ENCODE measurements at regions not wholly inside any gene's neighbourhood (a gene's known extent, or its start where the extent isn't known, plus 50 kb on each side); places are given as distances from the start of the nearest gene placed in this dataset.
"Not testable (repeated sequence)": the region's sequence is repeated elsewhere in the genome, so short reads cannot be mapped to it uniquely, and the experiment has no call there.

DNA sequence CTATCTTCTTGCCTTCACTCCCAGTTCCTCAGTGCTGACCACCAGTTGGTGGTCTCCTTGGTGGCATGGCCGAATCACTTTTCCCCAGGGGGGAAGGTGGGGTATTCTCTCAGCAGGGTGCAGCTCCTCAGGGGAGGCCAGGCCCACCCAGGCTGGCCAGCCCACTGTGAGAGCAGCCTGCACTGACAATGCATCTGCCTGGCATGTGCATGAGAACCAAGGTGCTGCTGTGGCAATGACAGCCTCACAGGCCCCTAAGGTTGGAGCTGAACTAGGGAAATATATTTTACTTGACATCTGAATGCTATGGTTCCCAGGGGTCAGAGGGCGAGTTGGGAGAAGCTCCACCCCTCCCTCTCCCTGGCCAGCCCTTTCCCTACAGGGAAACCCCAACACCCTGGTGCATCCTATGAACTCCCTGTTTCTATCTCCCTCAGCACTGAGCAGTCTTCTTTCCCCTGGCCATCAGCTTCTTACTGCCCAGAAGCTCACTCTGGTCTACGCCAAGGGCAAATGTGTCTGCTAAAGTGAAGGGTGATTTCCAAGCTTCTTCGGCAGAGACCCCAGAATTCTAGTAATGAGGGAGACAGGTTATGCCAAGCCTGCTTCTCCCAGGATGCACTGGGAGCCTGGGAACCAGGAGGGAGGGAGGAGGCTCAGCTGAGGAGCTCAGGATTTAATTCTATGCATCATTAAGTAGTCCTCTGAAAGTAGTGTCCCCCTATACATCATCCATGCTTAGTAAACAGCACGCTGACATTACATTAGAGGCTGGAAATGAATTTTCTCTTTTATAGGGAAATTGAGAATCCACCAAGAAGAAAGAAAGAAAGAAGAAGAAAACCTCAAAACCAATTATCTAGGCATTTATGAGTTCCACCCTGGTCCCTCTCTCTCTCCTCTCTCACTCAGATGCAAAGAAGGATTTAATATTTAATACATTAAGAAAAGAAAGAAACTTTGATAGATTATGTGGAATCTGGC, 107.7 kb downstream of the TRIM43 start:
- TF ChIP-seq, protein P1, sequence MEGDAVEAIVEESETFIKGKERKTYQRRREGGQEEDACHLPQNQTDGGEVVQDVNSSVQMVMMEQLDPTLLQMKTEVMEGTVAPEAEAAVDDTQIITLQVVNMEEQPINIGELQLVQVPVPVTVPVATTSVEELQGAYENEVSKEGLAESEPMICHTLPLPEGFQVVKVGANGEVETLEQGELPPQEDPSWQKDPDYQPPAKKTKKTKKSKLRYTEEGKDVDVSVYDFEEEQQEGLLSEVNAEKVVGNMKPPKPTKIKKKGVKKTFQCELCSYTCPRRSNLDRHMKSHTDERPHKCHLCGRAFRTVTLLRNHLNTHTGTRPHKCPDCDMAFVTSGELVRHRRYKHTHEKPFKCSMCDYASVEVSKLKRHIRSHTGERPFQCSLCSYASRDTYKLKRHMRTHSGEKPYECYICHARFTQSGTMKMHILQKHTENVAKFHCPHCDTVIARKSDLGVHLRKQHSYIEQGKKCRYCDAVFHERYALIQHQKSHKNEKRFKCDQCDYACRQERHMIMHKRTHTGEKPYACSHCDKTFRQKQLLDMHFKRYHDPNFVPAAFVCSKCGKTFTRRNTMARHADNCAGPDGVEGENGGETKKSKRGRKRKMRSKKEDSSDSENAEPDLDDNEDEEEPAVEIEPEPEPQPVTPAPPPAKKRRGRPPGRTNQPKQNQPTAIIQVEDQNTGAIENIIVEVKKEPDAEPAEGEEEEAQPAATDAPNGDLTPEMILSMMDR (conservative IDR thresholded peaks at IDR 0.05 in 1 of 2, IDR thresholded peaks at IDR 0.05 in 1 of 2; ENCODE audit: extremely low read depth in 1 of 2, insufficient read depth in 1 of 2, low read depth in 1 of 2, low read length in 2 of 2) = not testable (repeated sequence)
- not testable (repeated sequence) for TF ChIP-seq EZH2 (IDR thresholded peaks at IDR 0.05; ENCODE audit: borderline replicate concordance, low read length)
